ENCODE measurements at regions not wholly inside any gene's neighbourhood (a gene's known extent, or its start where the extent isn't known, plus 50 kb on each side); places are given as distances from the start of the nearest gene placed in this dataset.

- Histone ChIP-seq H3K9me3 (no peaks in the 10 kb centered on the region), H3K4me1 (no peaks in the 10 kb centered on the region), H3K27me3 (peaks cover 0 to 66% (median 0%) of the 10 kb centered on the region in 4 donors), H3K4me3 (no peak overlapping the region), H3K36me3 (no peaks in the 10 kb centered on the region), H3K27ac (no peak overlapping the region)
- WGBS, 2 donors = 41 to 46% methylated on average over 4 of the region's 4 CpGs
- DNase-seq = no peak
- TF ChIP-seq POLR2A (IDR thresholded peaks at IDR 0.05) (no peak), CTCF (IDR thresholded peaks at IDR 0.05) (no peak)
- intact Hi-C loops (cut with DNase I) = no loop called here
Measured at GRCh38 chr5:175790796-175791195, 80.6 kb upstream of the CPLX2 start.

- TF ChIP-seq CTCF (IDR thresholded peaks at IDR 0.05) = no peak
- no peak for TF ChIP-seq POLR2A (IDR thresholded peaks at IDR 0.05)
- no peaks in the 10 kb centered on the region for H3K36me3 ChIP-seq
Measured at GRCh38 chr5:175795959-175796358, 75.4 kb upstream of the CPLX2 start.

GRCh38 chr5:175796536-175797499, 74.6 kb upstream of the CPLX2 start:
- peaks cover 0 to 96% (median 7%) of the 10 kb centered on the region in 4 donors for H3K27me3 ChIP-seq
- WGBS, 2 donors = 0% methylated on average over 1 of the region's 108 CpGs; no CpG with 5 or more reads in 1 of the 2 donors
- no peak overlapping the region for H3K27ac ChIP-seq
- TF ChIP-seq CTCF (IDR thresholded peaks at IDR 0.05) (no peak), POLR2A (IDR thresholded peaks at IDR 0.05) (no peak)
- no peaks in the 10 kb centered on the region for H3K9me3 ChIP-seq
- peak overlapping the region in 2 of 4 donors; percentile 21 to 44 for H3K4me3 ChIP-seq
- no peaks in the 10 kb centered on the region for H3K36me3 ChIP-seq
- DNase-seq = no peak
- intact Hi-C loops (cut with DNase I) = no loop called here
- peaks cover 7 to 18% (median 13%) of the 10 kb centered on the region in 3 donors for H3K4me1 ChIP-seq

More at GRCh38 chr5:175795959-175796358, 75.4 kb upstream of the CPLX2 start:
- Histone ChIP-seq H3K9me3 (no peaks in the 10 kb centered on the region), H3K27ac (no peak overlapping the region), H3K4me1 (peaks cover 7 to 18% (median 13%) of the 10 kb centered on the region in 3 donors), H3K27me3 (peaks cover 0 to 92% (median 7%) of the 10 kb centered on the region in 4 donors), H3K4me3 (no peak overlapping the region)
- WGBS, 2 donors = 47 to 55% methylated on average over 3 of the region's 3 CpGs
- DNase-seq = no peak
- intact Hi-C loops (cut with DNase I) = no loop called here

- 0 to 2% methylated on average over 6 to 8 of the region's 27 CpGs for WGBS, 2 donors
- DNase-seq = no peak
- Histone ChIP-seq H3K36me3 (no peaks in the 10 kb centered on the region), H3K9me3 (no peaks in the 10 kb centered on the region), H3K27me3 (peaks cover 0 to 98% (median 7%) of the 10 kb centered on the region in 4 donors), H3K4me3 (peak overlapping the region in 2 of 4 donors; percentile 21 to 44), H3K4me1 (peaks cover 7 to 25% (median 13%) of the 10 kb centered on the region in 3 donors), H3K27ac (no peak overlapping the region)
- intact Hi-C loops (cut with DNase I) = no loop called here
- TF ChIP-seq CTCF (IDR thresholded peaks at IDR 0.05) (no peak), POLR2A (IDR thresholded peaks at IDR 0.05) (no peak)
Measured at GRCh38 chr5:175797521-175798038, 73.8 kb upstream of the CPLX2 start.

GRCh38 chr5:175798626-175799025, 72.8 kb upstream of the CPLX2 start:
- Histone ChIP-seq H3K36me3 (no peaks in the 10 kb centered on the region), H3K9me3 (no peaks in the 10 kb centered on the region), H3K4me3 (no peak overlapping the region), H3K27me3 (peaks cover 0 to 98% (median 7%) of the 10 kb centered on the region in 4 donors), H3K4me1 (peaks cover 7 to 28% (median 13%) of the 10 kb centered on the region in 3 donors), H3K27ac (no peak overlapping the region)
- TF ChIP-seq CTCF (IDR thresholded peaks at IDR 0.05) = no peak
- TF ChIP-seq POLR2A (IDR thresholded peaks at IDR 0.05) = no peak
- no peak for DNase-seq
- 90 to 94% methylated on average over 2 of the region's 2 CpGs for WGBS, 2 donors
- intact Hi-C loops (cut with DNase I) = no loop called here
